Effector CD4-positive, alpha-beta T cell (primary cell): ENCODE measurements at regions not wholly inside any gene's neighbourhood (a gene's known extent, or its start where the extent isn't known, plus 50 kb on each side); places are given as distances from the start of the nearest gene placed in this dataset.
"Not testable (repeated sequence)": the region's sequence is repeated elsewhere in the genome, so short reads cannot be mapped to it uniquely, and the experiment has no call there.

ENCODE experiments used
- DNase-seq: peaks from one replicate; pipeline ENCODE4 v3.0.0-alpha.2; 2020

- no peak for DNase-seq
Measured at GRCh38 chr1:224061436-224061835, 52.5 kb upstream of the FBXO28 start.

GRCh38 chr1:224059897-224060427 is 53.9 kb upstream of the FBXO28 start:
- no peak for DNase-seq

- DNase-seq = no peak
Measured at GRCh38 chr1:224058303-224058702, 55.6 kb upstream of the FBXO28 start.

GRCh38 chr1:224057461-224058199 is 56.3 kb upstream of the FBXO28 start:
- DNase-seq = no peak

- no peak for DNase-seq
Measured at GRCh38 chr1:224054611-224055010, 59.3 kb upstream of the FBXO28 start.

GRCh38 chr1:224054012-224054411 is 59.9 kb upstream of the FBXO28 start:
- no peak for DNase-seq

- no peak for DNase-seq
Measured at GRCh38 chr1:224053456-224053855, 60.5 kb upstream of the FBXO28 start.

- no peak for DNase-seq
Measured at GRCh38 chr1:224052772-224053171, 61.1 kb upstream of the FBXO28 start.

- DNase-seq = not testable (repeated sequence)
Measured at GRCh38 chr1:224051782-224052181, 62.1 kb upstream of the FBXO28 start.

- no peak for DNase-seq
Measured at GRCh38 chr1:224051086-224051406, 62.9 kb upstream of the FBXO28 start.

GRCh38 chr1:224047538-224047937 is 66.4 kb upstream of the FBXO28 start:
- DNase-seq = no peak

- no peak for DNase-seq
Measured at GRCh38 chr1:224045556-224045955, 68.4 kb upstream of the FBXO28 start.

GRCh38 chr1:224044420-224044819 is 69.5 kb upstream of the FBXO28 start:
- DNase-seq = no peak

GRCh38 chr1:224042557-224043118 is 71.3 kb upstream of the FBXO28 start:
- no peak for DNase-seq

GRCh38 chr1:224041032-224041431 is 72.9 kb upstream of the FBXO28 start:
- DNase-seq = no peak

- DNase-seq = not testable (repeated sequence)
Measured at GRCh38 chr1:224040423-224040822, 73.5 kb upstream of the FBXO28 start.

GRCh38 chr1:224040006-224040405 is 73.9 kb upstream of the FBXO28 start:
- DNase-seq = not testable (repeated sequence)

- DNase-seq = not testable (repeated sequence)
Measured at GRCh38 chr1:224038832-224039231, 75.1 kb upstream of the FBXO28 start.

- DNase-seq = not testable (repeated sequence)
Measured at GRCh38 chr1:224037362-224037761, 76.5 kb upstream of the FBXO28 start.

GRCh38 chr1:224032608-224033276 is 81.2 kb upstream of the FBXO28 start:
- not testable (repeated sequence) for DNase-seq

GRCh38 chr1:224031986-224032385 is 81.9 kb upstream of the FBXO28 start:
- not testable (repeated sequence) for DNase-seq

- not testable (repeated sequence) for DNase-seq
Measured at GRCh38 chr1:224030257-224030656, 83.7 kb upstream of the FBXO28 start.

GRCh38 chr1:224029286-224030025 is 84.5 kb upstream of the FBXO28 start:
- DNase-seq = not testable (repeated sequence)
